ENCODE measurements at regions not wholly inside any gene's neighbourhood (a gene's known extent, or its start where the extent isn't known, plus 50 kb on each side); places are given as distances from the start of the nearest gene placed in this dataset.

DNA sequence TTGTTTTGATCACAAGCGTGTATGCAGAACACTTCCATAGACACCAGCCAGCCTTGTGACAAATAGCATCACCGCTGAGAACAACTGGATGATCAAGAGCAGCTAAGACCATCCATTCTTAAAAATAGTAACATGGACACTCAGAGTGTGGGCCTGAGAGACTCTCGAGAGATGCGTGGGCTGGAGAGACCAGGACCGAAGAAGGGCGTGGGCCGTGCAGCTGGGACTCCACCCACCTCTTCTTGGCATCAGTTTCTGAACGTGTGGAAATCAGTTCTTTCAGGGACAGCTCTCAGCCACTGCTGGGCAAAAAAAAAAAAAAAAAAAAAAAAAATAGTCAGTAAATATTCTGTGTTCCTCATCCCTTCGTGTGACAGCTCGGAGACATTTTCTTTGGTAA, 314.5 kb upstream of the CDH4 start:
- DNase-seq (ENCODE audit: low read depth, low spot score), result no peak

DNA sequence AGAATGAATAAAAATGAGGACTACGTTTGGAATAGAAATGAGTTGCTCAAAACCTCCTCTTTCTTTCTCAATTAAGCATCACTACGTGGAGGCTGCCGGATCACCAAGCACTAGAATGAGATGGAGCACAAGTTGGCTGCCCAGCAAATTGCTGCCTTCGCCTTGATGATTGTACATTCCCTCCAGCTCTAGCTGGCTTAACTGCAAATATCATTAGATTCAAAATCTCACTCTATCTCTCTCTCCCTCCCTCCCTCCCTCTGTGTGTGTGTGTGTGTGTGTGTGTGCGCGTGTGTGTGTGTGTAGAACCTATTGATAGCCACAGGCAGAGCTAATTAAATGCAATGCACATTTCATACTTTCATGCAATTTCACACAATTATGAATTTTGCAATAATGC, 310.7 kb upstream of the CDH4 start:
- no peak for DNase-seq (ENCODE audit: low read depth, low spot score)

GRCh38 chr20:60947819-60948218, 304.2 kb upstream of the CDH4 start:
- no peak for DNase-seq (ENCODE audit: low read depth, low spot score)

DNA sequence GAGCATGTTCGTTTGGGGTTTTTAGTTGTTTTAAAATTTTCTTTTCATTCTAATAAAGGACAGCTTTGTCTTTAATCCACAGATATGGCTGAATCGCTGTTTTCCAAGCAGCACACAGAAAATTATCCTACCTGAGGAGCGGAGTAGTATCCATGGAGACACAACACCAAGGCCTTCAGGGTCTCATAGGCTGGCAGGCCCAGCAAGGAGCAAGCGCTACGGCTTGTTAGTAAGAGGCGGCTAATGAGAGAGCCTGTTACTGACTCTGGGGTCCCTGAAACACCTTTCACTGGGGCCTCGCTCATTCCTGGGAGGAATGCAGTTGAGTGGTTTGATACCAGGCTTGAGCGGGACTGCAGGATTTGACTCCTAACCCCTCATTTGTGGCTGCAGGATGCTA, 303.8 kb upstream of the CDH4 start:
- DNase-seq (ENCODE audit: low read depth, low spot score), result no peak

DNA sequence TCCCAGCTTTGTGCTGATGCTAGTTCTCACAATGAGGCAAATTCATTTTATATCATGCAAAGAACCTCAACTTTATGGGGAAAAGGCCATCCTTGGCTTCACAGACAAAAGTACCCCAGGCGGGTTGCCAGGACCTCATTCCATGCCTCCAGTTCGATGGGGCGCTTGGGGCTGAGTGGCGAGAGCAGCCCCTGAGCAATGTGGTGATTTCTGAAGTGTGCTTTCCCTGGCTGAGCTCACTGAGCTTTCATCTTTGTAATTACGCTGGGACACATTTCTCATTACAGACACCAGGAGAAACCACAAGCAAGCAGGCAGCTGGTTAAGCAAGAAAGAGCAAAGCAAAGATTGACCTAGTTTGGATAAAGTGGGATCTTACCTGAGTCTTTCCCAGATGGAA, 301.5 kb upstream of the CDH4 start:
- DNase-seq (ENCODE audit: low read depth, low spot score), result no peak

GRCh38 chr20:60950974-60951373, 301.1 kb upstream of the CDH4 start:
- DNase-seq (ENCODE audit: low read depth, low spot score), result no peak

DNA sequence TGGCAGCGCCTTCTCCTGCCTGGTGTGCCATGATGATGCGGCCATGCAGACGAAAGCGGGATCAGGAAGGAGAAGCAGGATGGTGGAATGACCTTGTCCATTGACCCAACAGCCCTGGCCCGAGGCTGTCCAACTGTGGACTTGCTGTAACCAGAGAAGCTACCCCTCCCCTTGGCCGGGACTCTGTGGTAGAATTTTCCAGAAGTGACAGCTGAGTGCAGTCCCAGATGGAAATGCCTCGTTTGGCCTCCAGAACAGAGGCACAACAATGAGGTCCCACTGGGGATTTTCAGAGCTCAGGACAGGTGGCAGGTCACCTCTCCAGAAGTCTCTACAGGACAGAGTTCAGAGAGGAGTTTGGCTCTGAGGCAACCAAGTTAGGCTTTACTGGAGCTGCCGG, 299.2 kb upstream of the CDH4 start:
- DNase-seq (ENCODE audit: low read depth, low spot score), result no peak

DNA sequence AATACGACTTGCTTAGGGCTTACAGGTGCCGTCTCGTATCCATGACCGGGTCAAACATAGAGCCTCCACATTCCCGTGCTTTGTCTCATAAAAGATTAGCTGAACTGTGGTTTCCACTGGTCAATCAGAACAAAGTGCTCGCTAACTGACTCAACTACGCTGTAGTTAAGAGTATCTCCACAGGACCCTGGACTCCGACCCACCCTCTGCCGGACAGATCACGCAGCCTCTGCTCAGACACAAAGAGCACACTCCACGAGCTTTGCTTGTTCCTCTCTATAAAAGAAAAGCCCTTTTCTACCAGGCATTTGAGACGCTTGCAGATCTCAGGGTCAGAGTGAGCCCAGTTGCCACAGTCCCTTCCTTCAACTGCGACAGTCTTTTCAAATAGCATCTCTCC, 298.7 kb upstream of the CDH4 start:
- DNase-seq (ENCODE audit: low read depth, low spot score), result no peak

DNA sequence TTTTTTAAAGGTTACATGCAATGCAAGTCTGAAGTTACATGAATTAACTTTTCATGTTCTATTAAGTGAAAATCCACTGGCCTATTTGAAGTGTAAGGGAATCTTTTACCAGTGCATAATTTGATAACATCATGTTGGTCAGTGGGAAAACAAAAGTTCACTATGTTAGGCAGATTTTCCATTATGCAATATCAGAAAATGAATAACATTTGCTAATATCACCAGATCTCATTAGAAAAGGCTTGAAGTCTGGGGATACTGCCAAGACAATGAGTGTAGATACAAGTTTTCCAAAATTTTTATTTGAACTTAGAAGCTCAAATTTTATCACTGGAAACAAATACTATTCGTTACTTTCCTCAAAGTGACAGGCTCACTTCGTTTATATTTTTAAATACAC, 296.4 kb upstream of the CDH4 start:
- no peak for DNase-seq (ENCODE audit: low read depth, low spot score)

GRCh38 chr20:60956194-60956593, 295.9 kb upstream of the CDH4 start:
- DNase-seq (ENCODE audit: low read depth, low spot score), result no peak

DNA sequence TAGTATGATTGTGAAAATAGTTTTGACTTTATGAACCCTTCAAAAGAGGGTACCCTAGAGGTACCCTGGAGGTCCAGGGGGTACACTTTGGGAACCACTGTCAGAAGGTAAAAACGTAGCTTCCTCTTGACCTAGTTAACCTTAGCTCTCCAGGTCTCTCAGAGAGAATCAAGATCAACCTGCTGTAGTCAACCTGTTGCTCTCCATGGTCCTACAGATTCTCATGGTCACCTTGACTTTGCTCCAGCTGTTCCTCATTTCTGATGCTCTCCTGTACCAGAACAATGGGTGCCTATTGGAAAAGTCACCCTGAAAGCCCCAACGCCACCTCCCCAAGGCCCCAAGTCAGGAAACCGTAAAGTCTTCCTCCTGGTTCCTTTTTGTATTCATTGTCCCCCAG, 294.4 kb upstream of the CDH4 start:
- DNase-seq (ENCODE audit: low read depth, low spot score), result no peak

DNA sequence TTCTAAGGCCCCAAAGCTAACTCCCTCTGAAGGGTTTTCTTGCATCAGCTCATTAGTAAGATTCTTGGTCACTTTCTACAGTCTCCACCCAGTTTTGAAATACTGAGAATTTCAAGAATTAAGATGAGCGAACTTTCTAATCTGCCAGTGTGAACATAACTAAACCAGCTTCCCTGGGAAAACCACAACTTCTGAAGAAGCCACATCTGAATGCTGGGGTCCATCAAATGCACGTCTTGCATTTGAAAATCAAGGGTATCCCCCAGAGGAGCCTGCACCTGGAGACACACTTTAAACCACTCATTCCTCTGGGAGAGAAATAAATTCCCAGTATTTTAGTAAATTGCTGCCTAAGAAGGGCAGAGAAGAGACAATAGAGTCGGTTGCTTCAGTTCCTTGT, 292.1 kb upstream of the CDH4 start:
- no peak for DNase-seq (ENCODE audit: low read depth, low spot score)

GRCh38 chr20:60960500-60960899, 291.6 kb upstream of the CDH4 start:
- DNase-seq (ENCODE audit: low read depth, low spot score), result no peak

- no peak for DNase-seq (ENCODE audit: low read depth, low spot score)
Measured at GRCh38 chr20:60961551-60961950, 290.5 kb upstream of the CDH4 start.

- DNase-seq (ENCODE audit: low read depth, low spot score), result no peak
Measured at GRCh38 chr20:60962367-60963045, 289.6 kb upstream of the CDH4 start.

- no peak for DNase-seq (ENCODE audit: low read depth, low spot score)
Measured at GRCh38 chr20:60963146-60963545, 288.9 kb upstream of the CDH4 start.

- no peak for DNase-seq (ENCODE audit: low read depth, low spot score)
Measured at GRCh38 chr20:60964911-60965310, 287.1 kb upstream of the CDH4 start.

GRCh38 chr20:60966031-60966430, 286.0 kb upstream of the CDH4 start:
- DNase-seq (ENCODE audit: low read depth, low spot score), result no peak

DNA sequence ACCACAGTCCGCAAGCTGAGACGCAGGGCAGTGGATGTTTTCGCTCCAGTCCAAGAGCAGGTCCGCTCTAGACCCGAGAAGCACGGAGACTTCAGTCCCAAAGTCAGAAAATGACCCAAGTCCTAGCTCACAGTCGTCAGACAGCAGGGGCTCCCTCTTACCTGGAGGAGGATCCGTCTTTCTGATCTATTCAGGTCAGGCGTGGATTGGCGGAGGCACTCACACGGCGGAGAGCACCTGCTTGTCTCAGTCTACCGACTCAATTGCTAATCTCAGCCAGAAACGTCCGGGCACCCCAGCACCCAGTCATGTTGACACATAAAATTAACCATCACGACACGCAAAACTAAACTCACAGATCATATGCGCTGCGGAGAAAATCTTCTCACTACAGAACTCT, 285.3 kb upstream of the CDH4 start:
- DNase-seq (ENCODE audit: low read depth, low spot score), result no peak

DNA sequence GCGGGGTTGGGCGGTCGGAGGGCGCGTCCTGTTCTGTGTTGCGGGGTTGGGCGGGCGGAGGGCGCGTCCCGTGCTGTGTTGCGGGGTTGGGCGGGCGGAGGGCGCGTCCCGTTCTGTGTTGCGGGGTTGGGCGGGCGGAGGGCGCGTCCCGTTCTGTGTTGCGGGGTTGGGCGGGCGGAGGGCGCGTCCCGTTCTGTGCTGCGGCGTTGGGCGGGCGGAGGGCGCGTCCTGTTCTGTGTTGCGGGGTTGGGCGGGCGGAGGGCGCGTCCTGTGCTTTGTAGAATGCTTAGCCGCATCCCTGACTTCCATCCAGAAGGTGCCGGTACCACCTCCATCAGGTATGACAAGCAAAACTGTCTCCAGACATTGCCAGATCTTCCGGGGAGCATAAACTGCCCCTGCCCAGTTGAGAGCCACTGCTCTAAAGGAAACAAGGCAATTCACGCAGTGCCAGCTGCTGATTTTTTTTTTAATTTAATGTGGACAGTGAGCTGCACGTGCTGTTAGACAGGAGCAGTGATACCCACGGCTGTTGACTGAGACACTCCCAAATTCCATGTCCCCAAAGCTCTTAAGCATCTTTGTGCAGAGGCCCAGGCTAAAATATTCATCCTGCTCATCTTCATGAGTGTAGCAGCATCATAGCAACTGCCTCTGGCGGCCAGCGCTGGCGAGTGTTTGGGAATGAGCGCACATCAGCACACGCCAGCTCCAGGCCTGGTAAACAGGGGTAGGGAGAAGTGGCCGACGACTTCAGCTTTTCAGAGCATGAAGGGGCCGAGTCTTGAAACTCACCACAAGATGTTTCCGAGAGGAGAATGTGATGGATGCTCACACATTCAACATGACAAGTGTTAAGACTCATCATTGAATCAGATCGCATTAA, 284.4 kb upstream of the CDH4 start:
- no peak for DNase-seq (ENCODE audit: low read depth, low spot score)

DNA sequence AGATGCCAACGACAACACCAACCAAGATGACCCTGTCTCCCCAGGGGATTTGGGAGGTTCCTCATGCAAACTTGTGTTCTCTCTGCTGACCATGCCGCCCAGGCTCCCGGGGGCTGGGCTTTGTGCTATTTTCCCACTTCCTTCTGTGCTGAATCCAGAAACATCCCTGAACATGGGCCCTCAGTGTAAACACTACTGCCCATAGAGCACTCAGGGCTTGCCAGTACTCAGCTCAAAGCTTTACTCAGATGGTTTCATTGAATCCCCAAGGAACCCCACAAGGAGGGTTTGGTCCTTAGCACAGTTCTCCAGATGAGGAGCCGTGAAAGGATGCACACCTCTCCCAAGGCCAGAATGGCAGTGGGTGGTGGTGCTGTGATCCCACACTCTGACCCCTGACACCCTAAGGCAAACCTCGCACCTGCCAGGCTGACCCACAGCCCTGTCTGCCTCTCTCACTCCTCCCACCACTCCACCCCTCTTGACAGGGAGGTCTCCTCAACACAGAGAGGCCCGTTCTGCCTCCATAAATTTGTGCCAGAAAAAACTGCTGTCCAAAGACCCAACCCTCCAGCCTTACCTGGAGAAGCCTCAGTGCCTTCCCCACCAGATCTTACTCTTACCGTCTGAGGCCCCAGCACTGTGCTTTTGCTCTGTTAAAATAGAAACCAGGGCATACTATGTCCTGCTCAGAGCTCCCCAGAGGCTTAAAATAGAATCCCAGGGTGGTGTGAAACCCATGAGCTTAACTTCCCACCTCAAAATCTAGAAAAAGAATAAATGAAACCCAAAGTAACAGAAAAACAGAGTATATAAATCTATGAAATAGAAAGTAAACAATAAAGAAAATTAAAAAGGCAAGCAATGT, 283.0 kb upstream of the CDH4 start:
- DNase-seq (ENCODE audit: low read depth, low spot score), result no peak

- no peak for DNase-seq (ENCODE audit: low read depth, low spot score)
Measured at GRCh38 chr20:60970601-60971000, 281.5 kb upstream of the CDH4 start.
